KOPT-K1 (cell line): ENCODE measurements at regions not wholly inside any gene's neighbourhood (a gene's known extent, or its start where the extent isn't known, plus 50 kb on each side); places are given as distances from the start of the nearest gene placed in this dataset.
"Not testable (repeated sequence)": the region's sequence is repeated elsewhere in the genome, so short reads cannot be mapped to it uniquely, and the experiment has no call there.

Experiments used
- H3K27ac ChIP-seq: fragments of 200-600 bp; sonication (generic); 2 replicates; pipeline ENCODE4 v1.5.1; 2016; ENCODE audit warnings: antibody characterized with exemption, mild to moderate bottlenecking, low read depth, low read length; ENCODE audit not compliant: poor library complexity, severe bottlenecking
- H3K36me3 ChIP-seq: fragments of 200-600 bp; sonication (generic); 2 replicates; pipeline ENCODE4 v1.5.1; 2017; ENCODE audit warnings: antibody characterized with exemption, mild to moderate bottlenecking, low read length, moderate library complexity; ENCODE audit not compliant: insufficient read depth
- H3K9me3 ChIP-seq: fragments of 200-600 bp; sonication (generic); 2 replicates; pipeline ENCODE4 v1.5.1; 2017; ENCODE audit warnings: antibody characterized with exemption, low read length, mild to moderate bottlenecking; ENCODE audit not compliant: insufficient read depth, poor library complexity, severe bottlenecking

DNA sequence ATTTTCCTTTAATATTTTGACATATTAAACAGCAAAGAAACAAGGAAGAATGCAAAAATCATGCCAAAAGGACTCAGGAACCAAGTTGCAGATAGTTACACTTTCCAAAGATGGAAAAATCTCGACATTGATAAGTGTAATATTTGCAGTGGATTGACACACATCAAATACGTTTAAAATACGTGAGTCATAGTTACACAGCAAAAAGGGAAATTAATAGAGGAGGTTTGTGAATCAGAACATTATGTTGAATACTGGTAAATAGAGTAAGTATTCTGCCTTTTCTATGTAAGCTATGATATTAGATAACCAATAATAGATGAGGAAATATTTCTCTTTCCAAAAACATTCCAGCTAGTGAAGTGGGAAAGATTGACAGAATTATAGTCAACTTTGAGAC lies 1761.3 kb upstream of the IGFBP7 start:
- no peak overlapping the region for H3K27ac ChIP-seq
- H3K9me3 ChIP-seq, result no peaks in the 10 kb centered on the region
- H3K36me3 ChIP-seq, result no peaks in the 10 kb centered on the region

DNA sequence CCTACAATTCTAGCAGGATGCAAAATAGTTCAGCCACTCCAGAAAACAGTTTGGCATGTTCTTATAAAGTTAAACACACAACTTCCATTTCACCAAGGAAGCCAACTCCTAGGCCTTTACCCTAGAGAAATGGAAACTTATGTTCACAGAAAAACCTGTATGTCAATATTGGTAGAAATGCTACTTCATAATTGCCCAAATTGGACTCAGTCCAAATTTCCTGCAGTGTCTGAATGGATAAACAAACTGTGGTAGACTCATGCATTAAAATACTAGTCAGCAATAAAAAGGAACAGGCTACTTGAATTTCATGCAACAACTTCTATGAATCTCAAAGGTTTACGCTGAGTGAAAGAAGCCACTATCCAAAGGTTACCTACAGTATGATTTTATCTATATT lies 1738.8 kb upstream of the IGFBP7 start:
- no peak overlapping the region for H3K27ac ChIP-seq
- H3K36me3 ChIP-seq, result no peaks in the 10 kb centered on the region
- no peaks in the 10 kb centered on the region for H3K9me3 ChIP-seq

DNA sequence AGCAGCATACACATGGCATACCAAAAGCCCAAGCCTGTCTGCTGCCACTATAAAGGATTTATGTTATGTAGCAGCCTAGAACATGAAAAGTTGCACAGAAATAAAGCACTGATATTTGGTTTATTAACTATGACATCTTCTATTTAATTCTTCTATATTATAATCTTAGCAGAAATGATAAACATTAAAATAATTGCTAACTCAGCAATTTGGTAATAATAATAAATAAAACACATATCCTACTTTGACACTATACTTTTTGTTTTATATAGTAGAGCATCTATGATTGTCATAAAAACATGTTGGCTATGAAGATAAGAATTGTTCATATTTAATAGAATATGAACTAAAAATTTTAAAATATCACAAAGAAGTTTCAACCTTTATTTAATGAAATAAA lies 1733.3 kb upstream of the IGFBP7 start:
- H3K27ac ChIP-seq, result no peak overlapping the region
- H3K9me3 ChIP-seq, result no peaks in the 10 kb centered on the region
- H3K36me3 ChIP-seq, result no peaks in the 10 kb centered on the region

DNA sequence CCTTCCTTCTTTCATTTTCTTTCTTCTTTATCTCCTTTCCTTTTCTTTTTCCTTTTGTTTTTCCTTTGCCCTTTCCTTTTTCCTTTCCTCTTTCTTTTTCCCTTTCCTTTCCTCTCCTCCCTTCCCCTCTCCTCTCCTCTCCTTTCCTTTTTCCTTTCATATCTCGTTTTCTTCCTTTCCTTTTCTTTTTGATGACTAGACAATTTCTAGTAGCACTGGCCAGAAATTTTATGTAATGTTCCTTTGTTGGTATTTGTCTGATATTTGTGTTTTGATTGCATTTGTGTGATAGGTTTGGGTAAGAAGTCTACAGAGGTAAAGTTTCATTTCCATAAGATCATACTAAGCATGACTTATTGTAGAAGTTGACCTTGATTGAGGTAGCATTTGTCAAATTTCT lies 1722.9 kb upstream of the IGFBP7 start:
- no peaks in the 10 kb centered on the region for H3K36me3 ChIP-seq
- H3K27ac ChIP-seq, result no peak overlapping the region
- no peaks in the 10 kb centered on the region for H3K9me3 ChIP-seq

DNA sequence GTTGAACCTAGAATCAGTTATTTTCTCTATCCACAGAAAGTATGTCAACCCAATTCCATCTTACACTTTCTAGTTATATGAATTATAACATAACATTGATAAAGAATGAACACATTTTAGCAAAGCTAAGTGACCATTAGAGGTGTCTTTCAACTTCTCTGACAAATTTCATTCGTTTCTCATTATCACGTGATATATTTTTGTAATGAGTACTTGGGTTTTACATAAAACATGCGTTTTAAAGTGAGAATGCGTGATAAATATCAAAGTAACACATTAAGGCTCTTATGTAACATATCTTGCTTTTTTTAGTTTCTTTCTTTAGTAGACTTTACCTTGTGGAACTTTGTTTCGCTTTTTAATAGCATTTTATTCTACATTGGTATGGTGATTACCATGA lies 1715.1 kb upstream of the IGFBP7 start:
- H3K27ac ChIP-seq, result no peak overlapping the region
- no peaks in the 10 kb centered on the region for H3K9me3 ChIP-seq
- H3K36me3 ChIP-seq, result no peaks in the 10 kb centered on the region

DNA sequence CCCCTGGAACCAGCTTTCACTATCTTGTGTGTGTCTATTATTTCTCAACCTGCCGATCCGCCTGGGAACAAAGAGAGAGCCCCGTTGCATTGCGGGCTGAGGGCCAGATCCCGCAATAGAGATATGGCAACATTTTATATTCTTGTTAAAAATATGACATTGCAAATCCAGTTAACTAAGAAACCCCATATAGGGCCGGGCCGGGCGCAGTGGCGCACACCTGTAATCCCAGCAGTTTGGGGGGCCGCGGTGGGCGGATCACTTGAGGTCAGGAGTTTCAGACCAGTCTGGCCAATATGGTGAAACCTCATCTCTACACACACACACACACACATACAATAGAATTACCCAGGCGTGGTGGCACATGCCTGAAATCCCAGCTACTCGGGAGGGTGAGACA lies 1708.4 kb upstream of the IGFBP7 start:
- not testable (repeated sequence) for H3K36me3 ChIP-seq, H3K27ac ChIP-seq, H3K9me3 ChIP-seq

DNA sequence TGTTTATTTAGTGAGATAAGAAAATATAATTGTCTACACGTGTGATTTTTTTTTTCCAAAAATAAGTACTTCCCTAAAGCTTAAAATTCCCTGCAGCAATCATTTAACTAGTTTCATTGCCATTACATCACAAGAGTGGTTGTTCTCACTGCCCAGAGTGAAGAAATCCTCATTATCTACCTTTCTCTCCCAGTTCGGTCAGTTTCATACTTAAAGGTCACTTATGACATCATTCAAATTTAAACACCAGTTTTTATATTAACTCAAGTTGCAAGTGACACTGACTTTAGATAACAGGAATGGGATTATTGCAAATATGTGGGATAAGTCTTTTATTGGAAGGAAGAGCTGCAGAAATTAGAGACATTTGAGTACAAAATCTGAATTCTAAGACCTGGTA lies 1699.8 kb upstream of the IGFBP7 start:
- Histone ChIP-seq H3K9me3 (no peaks in the 10 kb centered on the region), H3K27ac (no peak overlapping the region), H3K36me3 (no peaks in the 10 kb centered on the region)

DNA sequence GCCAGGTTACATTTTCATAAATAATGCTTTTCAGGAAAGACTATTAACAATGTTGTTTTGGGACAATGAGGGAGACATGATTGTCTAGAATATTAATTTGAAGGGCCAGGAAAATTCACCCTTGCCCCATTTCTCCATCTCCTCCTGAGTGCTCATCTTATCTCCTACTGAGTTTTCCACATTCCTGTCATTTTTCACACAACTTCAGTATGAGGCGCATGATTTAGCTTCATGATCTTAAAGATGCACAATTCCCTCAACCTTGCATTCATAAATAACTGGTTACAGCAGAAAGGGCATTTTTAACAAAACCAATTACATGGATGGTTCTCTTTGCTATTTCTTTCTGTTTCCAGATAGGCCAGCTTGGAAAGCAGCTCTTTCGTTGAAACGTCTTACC lies 1699.2 kb upstream of the IGFBP7 start:
- H3K36me3 ChIP-seq, result no peaks in the 10 kb centered on the region
- H3K9me3 ChIP-seq, result no peaks in the 10 kb centered on the region
- no peak overlapping the region for H3K27ac ChIP-seq

DNA sequence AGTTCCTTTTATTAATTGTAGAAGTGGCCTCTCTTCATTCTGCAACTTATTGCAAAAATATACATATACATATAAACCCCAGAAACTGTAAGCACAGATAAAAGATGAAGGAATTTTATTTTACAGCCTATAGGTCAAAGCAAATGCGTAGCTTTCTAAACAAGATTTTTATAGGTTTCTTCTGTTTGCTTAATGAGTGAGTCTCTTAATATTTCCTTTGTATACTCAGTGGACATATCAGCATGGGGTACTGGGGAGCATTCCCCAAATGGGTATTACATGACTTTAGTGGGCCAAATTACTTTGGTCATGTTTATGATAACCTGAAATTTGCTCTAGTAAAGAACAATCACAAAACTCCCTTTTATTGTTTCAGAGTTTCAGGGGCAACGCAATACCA lies 1698.6 kb upstream of the IGFBP7 start:
- no peaks in the 10 kb centered on the region for H3K36me3 ChIP-seq
- H3K9me3 ChIP-seq, result no peaks in the 10 kb centered on the region
- no peak overlapping the region for H3K27ac ChIP-seq

DNA sequence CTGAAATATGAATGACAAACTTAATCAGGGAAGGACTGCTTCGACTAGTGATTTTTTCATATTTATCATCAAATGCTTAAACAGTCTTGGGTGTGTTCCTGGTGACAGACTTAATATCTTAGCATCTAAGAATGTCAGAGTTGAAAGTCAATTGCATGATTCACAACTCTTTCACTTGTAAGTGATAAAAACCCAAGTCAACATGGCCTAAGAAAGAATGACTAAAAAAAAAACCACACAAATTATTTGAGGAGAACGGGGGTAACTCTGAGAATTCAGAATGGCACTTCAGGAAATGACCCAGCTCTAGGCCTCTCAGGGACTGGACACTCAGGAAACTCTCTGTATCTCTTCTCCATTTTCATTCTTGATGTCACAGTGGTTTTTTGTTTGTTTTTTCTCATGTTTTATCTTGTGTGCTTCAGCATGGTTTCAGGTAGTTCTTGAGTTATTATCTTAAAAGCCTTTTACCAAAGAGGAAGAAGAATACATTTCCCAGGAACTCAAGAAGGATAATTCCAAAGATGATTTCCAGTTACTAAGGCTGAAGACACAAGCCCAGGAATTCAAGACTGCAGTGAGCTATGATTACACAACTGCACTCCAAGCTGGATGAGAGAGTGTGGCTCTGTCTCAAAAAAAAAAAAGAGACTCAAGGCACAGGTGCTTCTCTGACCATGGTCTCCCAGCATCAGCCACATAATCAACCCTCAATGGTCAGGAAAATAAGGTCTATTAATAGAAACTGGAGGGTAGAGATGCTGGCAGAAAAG lies 1697.8 kb upstream of the IGFBP7 start:
- Histone ChIP-seq H3K36me3 (no peaks in the 10 kb centered on the region), H3K9me3 (no peaks in the 10 kb centered on the region), H3K27ac (no peak overlapping the region)

DNA sequence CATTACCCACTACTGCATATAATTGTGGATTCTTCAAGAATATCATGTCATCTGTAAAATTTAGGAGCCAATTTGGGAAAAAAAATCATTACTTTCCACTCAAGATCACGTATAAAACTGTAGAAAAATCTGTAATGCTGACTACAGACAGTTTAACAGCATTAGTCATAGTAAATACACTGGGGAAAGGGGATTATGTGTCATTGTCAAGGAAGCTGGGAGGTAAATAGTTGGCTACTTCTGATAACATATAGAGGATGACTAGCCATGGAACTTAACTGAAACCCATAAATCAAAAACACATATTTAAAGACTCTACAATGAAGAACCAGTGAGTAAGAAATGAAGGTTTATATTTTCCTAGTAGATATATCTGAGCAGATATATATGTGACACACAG lies 1666.4 kb upstream of the IGFBP7 start:
- no peaks in the 10 kb centered on the region for H3K36me3 ChIP-seq
- no peaks in the 10 kb centered on the region for H3K9me3 ChIP-seq
- no peak overlapping the region for H3K27ac ChIP-seq

DNA sequence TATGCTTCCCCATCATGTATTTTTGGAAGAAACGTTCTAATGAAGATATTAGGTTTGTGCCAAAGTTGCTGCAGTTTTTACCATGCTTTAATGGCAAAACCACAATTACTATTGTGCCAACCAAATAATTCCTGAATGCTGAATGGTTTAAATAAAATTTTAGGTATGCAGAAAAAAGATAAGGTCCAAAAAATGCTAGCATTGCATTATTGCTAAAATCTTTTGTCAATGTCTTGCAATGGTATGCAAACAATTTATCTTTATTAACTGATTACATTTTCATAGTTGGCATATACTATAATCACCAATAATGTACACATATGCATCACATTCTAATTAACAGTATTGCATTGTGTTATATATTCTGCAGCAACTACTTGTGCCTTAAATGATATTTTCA lies 1657.4 kb upstream of the IGFBP7 start:
- Histone ChIP-seq H3K9me3 (no peaks in the 10 kb centered on the region), H3K36me3 (no peaks in the 10 kb centered on the region), H3K27ac (no peak overlapping the region)

DNA sequence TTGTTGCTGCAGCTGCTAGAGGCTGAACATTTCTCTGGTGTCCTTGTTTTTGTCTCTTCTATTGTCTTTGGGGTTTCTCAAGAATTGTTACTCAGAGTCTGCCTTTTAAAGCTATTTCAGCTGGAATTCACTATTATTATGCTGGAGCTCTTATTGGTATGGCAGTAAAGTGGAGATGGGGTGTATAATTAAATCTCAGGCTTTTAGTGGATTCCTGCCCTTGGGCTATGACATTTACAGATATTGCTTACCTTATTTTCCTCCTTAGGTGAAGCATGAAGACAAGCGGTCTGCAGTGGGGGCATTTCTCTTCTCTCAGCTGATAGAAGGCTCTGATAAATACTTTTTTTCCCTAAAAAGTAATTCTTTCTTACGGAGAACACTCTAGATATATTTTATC lies 1656.6 kb upstream of the IGFBP7 start:
- H3K36me3 ChIP-seq, result no peaks in the 10 kb centered on the region
- no peak overlapping the region for H3K27ac ChIP-seq
- H3K9me3 ChIP-seq, result no peaks in the 10 kb centered on the region

DNA sequence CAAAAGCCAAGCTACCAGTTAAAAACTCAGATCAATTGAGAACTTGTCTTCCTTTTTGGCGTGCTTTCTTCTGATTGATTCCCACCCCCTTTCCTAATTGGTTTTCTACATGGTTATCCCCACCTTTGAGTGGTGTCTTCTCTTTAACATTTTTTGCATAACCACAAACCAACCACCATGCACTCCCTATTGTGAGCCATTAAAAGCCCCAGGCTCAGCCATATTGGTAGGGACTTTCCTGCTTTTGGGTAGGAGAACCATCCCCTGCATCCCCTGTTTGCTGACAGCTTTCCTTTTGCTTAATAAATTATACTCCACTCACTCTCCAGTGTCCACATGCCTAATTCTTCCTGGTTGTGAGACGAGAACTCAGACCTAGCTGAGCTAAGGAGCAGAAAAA lies 1651.4 kb upstream of the IGFBP7 start:
- Histone ChIP-seq H3K36me3 (no peaks in the 10 kb centered on the region), H3K9me3 (no peaks in the 10 kb centered on the region), H3K27ac (no peak overlapping the region)

DNA sequence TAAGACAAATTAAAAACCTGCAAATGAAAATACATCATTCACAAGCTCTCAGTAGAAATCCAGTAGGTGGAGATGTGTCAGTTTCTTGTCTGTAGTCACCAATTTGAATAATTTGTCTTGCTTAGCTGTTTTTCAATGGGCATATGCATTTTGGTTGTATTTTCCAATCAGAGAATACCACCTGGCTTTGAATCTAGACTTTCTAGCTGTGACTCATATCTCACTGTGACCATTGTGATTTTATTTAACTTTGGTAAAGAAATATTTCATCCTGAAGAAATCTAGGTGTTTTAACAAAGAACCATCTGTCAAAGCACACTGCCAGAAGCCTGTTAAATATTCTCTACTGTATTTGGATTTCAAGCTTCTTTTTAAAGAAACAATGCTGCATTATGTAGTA lies 1650.6 kb upstream of the IGFBP7 start:
- H3K27ac ChIP-seq, result no peak overlapping the region
- H3K36me3 ChIP-seq, result no peaks in the 10 kb centered on the region
- no peaks in the 10 kb centered on the region for H3K9me3 ChIP-seq

DNA sequence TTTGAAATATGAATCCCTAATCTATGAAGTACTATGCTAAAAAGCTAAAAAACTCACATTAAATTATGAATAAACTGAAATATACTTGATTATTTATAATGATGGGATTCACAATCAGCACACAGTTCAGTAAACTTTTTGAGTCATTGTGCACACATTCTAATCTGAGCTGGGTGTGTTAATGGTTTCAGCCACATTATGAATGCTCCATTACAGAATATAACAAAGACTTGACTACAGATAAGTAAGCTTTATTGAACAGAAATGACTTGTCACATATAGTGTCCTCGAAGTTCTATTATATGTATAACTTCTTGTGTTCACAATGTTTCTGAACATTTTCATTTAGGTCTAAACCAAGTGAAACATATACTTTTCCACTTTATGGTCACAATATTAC lies 1649.9 kb upstream of the IGFBP7 start:
- H3K9me3 ChIP-seq, result no peaks in the 10 kb centered on the region
- H3K27ac ChIP-seq, result no peak overlapping the region
- no peaks in the 10 kb centered on the region for H3K36me3 ChIP-seq
